ENCODE measurements at regions not wholly inside any gene's neighbourhood (a gene's known extent, or its start where the extent isn't known, plus 50 kb on each side); places are given as distances from the start of the nearest gene placed in this dataset.
A peak's percentile ranks its signal among the peaks of the same experiment; 100 is the strongest.

DNA sequence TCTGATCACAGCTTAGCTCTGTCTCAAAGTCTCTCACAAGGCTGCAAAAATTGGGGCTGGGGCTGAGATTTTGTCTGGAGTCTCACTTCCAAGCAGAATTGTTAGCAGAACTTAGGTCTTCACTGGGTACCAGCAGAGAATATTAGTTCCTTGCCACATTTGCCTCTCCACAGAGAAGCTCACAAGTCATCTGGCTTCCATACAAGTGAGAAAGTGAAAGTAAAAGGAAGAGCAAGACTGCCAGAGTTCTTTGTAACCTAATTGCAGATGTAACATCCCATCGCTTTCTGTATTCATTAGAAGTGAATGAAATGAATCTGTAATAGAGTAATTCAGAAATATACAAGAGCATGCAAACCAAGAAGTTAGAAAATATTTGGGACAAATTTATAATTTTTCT, 624.1 kb upstream of the GNPDA2 start:
- Histone ChIP-seq H3K27me3 (ENCODE audit: low read length) (no peaks in the 10 kb centered on the region), H3K9ac (ENCODE audit: low read length) (no peak overlapping the region), H3K9me3 (ENCODE audit: low read length) (no peaks in the 10 kb centered on the region), H3F3A (ENCODE audit: low read length, unreplicated experiment) (no peaks in the 10 kb centered on the region), H3K9me2 (replicated peaks; ENCODE audit: low read length) (no peaks in the 10 kb centered on the region), H3K27ac (ENCODE audit: low read length) (no peak overlapping the region), H3K4me3 (ENCODE audit: low read length) (peak overlapping the region; percentile 48), H2AFZ (ENCODE audit: low read length) (peak overlapping the region; percentile 81), H3K36me3 (ENCODE audit: low read depth, low read length) (no peaks in the 10 kb centered on the region), H3K79me2 (ENCODE audit: low read length) (no peaks in the 10 kb centered on the region), H3K4me2 (ENCODE audit: low read length) (peak overlapping the region; percentile 69), H3K4me1 (ENCODE audit: insufficient read depth, low read length) (no peaks in the 10 kb centered on the region), H4K20me1 (ENCODE audit: low read length) (no peaks in the 10 kb centered on the region)
- peak; percentile 2 for DNase-seq
- ChIA-PET CTCF (no interaction called here), POLR2A (ENCODE audit: unreplicated experiment) (no interaction called here)
- no peak for ATAC-seq
- intact Hi-C loops (cut with micrococcal nuclease), result no loop called here
- TF ChIP-seq, protein P1, sequence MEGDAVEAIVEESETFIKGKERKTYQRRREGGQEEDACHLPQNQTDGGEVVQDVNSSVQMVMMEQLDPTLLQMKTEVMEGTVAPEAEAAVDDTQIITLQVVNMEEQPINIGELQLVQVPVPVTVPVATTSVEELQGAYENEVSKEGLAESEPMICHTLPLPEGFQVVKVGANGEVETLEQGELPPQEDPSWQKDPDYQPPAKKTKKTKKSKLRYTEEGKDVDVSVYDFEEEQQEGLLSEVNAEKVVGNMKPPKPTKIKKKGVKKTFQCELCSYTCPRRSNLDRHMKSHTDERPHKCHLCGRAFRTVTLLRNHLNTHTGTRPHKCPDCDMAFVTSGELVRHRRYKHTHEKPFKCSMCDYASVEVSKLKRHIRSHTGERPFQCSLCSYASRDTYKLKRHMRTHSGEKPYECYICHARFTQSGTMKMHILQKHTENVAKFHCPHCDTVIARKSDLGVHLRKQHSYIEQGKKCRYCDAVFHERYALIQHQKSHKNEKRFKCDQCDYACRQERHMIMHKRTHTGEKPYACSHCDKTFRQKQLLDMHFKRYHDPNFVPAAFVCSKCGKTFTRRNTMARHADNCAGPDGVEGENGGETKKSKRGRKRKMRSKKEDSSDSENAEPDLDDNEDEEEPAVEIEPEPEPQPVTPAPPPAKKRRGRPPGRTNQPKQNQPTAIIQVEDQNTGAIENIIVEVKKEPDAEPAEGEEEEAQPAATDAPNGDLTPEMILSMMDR (conservative IDR thresholded peaks at IDR 0.05; ENCODE audit: low read depth, low read length), result no peak
- TF ChIP-seq EZH2phosphoT487 (IDR thresholded peaks at IDR 0.05; ENCODE audit: borderline replicate concordance, low read length), result no peak
- BruUV-seq (replicated peaks), result no TSS peak

DNA sequence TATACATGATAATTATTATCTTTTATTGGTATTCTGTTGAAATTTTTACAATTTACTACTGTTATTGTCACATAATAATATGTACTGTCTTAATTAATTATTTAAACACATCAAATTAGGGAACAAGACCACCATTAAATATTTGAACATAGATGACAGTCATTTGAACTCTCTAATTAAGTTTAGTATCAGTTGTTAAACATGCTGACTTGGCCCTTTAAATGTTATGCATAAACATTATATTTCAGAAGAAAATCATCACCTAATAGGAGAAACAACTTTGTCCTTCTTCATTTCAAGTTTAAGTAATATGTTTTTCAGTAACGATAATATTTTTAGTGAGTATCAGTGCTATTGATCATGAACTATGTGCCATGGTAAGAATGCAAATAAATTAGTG, 623.5 kb upstream of the GNPDA2 start:
- intact Hi-C loops (cut with micrococcal nuclease), result no loop called here
- peak overlapping the region; percentile 48; the same call in 1 of the 2 replicates for H3K4me3 ChIP-seq (ENCODE audit: low read length)
- H2AFZ ChIP-seq (ENCODE audit: low read length), result peak overlapping the region; percentile 81; the same call in 1 of the 2 replicates
- no peaks in the 10 kb centered on the region for H3K27me3 ChIP-seq (ENCODE audit: low read length)
- TF ChIP-seq EZH2phosphoT487 (IDR thresholded peaks at IDR 0.05; ENCODE audit: borderline replicate concordance, low read length) (no peak), EZH2 (IDR thresholded peaks at IDR 0.05; ENCODE audit: low read length, unreplicated experiment) (no peak)
- TF ChIP-seq, protein P1 (conservative IDR thresholded peaks at IDR 0.05; ENCODE audit: low read depth, low read length), result no peak
- H3K9ac ChIP-seq (ENCODE audit: low read length), result no peak overlapping the region
- DNase-seq, result no peak
- no peak for ATAC-seq
- no peaks in the 10 kb centered on the region for H3K79me2 ChIP-seq (ENCODE audit: low read length)
- POLR2A ChIA-PET (ENCODE audit: unreplicated experiment), result no interaction called here
- no peaks in the 10 kb centered on the region for H3F3A ChIP-seq (ENCODE audit: low read length, unreplicated experiment)
- BruUV-seq (replicated peaks), result no TSS peak
- no peak overlapping the region for H3K27ac ChIP-seq (ENCODE audit: low read length)
- H3K36me3 ChIP-seq (ENCODE audit: low read depth, low read length), result no peaks in the 10 kb centered on the region
- CTCF ChIA-PET, result no interaction called here
- peak overlapping the region; percentile 69 for H3K4me2 ChIP-seq (ENCODE audit: low read length)
- no peaks in the 10 kb centered on the region for H3K9me2 ChIP-seq (replicated peaks; ENCODE audit: low read length)
- no peaks in the 10 kb centered on the region for H3K4me1 ChIP-seq (ENCODE audit: insufficient read depth, low read length)
- H4K20me1 ChIP-seq (ENCODE audit: low read length), result no peaks in the 10 kb centered on the region
- H3K9me3 ChIP-seq (ENCODE audit: low read length), result no peaks in the 10 kb centered on the region

DNA sequence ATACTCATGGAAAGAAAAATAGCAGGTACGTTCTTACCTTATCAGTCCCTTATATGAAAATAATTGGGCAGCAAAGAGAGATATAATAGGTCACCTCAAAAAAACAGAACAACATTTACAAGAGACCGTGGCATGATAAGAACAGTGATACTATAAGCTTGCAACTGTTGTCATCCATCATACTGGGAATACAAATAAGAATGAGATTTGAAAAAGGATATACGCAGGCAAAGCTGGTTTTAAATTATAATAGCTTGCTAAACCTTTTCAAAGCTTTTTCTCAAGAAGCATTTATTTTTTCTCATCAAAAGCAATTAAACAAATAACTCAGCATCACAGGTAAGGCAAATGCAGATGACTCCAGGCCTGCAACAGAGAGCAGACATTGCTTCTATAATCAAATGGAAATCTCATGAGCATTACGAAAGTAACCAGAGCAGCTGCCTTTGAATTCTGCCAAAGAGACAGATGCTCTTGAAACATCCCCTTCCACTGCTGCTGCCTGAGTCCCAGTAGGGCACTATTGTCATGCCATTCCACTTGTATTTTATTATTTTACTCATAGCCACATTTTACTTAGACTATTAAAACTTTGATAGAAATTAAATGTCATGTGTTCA, 620.6 kb upstream of the GNPDA2 start:
- no TSS peak for BruUV-seq (replicated peaks)
- Histone ChIP-seq H3K36me3 (ENCODE audit: low read depth, low read length) (no peaks in the 10 kb centered on the region), H3K4me3 (ENCODE audit: low read length) (no peak overlapping the region), H3K27ac (ENCODE audit: low read length) (no peak overlapping the region), H3F3A (ENCODE audit: low read length, unreplicated experiment) (no peaks in the 10 kb centered on the region), H3K4me2 (ENCODE audit: low read length) (no peak overlapping the region), H3K9me3 (ENCODE audit: low read length) (no peaks in the 10 kb centered on the region), H3K9me2 (replicated peaks; ENCODE audit: low read length) (no peaks in the 10 kb centered on the region), H3K79me2 (ENCODE audit: low read length) (no peaks in the 10 kb centered on the region), H4K20me1 (ENCODE audit: low read length) (no peaks in the 10 kb centered on the region), H2AFZ (ENCODE audit: low read length) (no peak overlapping the region), H3K9ac (ENCODE audit: low read length) (no peak overlapping the region), H3K27me3 (ENCODE audit: low read length) (no peaks in the 10 kb centered on the region), H3K4me1 (ENCODE audit: insufficient read depth, low read length) (peaks cover 3% of the 10 kb centered on the region; the same call in 1 of the 2 replicates)
- no peak for TF ChIP-seq EZH2phosphoT487 (IDR thresholded peaks at IDR 0.05; ENCODE audit: borderline replicate concordance, low read length)
- no peak for TF ChIP-seq EZH2 (IDR thresholded peaks at IDR 0.05; ENCODE audit: low read length, unreplicated experiment)
- TF ChIP-seq, protein P1 (conservative IDR thresholded peaks at IDR 0.05; ENCODE audit: low read depth, low read length), result no peak
- no peak for DNase-seq
- POLR2A ChIA-PET (ENCODE audit: unreplicated experiment), result no interaction called here
- ATAC-seq, result no peak
- intact Hi-C loops (cut with micrococcal nuclease), result no loop called here
- CTCF ChIA-PET, result no interaction called here
